ENCODE measurements at regions not wholly inside any gene's neighbourhood (a gene's known extent, or its start where the extent isn't known, plus 50 kb on each side); places are given as distances from the start of the nearest gene placed in this dataset.

GRCh38 chr13:99677116-99677951 is 176.1 kb downstream of the TM9SF2 start:
- TF ChIP-seq, protein P1, sequence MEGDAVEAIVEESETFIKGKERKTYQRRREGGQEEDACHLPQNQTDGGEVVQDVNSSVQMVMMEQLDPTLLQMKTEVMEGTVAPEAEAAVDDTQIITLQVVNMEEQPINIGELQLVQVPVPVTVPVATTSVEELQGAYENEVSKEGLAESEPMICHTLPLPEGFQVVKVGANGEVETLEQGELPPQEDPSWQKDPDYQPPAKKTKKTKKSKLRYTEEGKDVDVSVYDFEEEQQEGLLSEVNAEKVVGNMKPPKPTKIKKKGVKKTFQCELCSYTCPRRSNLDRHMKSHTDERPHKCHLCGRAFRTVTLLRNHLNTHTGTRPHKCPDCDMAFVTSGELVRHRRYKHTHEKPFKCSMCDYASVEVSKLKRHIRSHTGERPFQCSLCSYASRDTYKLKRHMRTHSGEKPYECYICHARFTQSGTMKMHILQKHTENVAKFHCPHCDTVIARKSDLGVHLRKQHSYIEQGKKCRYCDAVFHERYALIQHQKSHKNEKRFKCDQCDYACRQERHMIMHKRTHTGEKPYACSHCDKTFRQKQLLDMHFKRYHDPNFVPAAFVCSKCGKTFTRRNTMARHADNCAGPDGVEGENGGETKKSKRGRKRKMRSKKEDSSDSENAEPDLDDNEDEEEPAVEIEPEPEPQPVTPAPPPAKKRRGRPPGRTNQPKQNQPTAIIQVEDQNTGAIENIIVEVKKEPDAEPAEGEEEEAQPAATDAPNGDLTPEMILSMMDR (IDR thresholded peaks at IDR 0.05; ENCODE audit: low read depth, low read length): no peak
- TF ChIP-seq POLR2A (IDR thresholded peaks at IDR 0.05; ENCODE audit: extremely low read depth, insufficient read length): no peak
